ENCODE measurements at regions not wholly inside any gene's neighbourhood (a gene's known extent, or its start where the extent isn't known, plus 50 kb on each side); places are given as distances from the start of the nearest gene placed in this dataset.

GRCh38 chr18:60082790-60083189 is 183.0 kb downstream of the PMAIP1 start:
- DNase-seq (ENCODE audit: low read depth in 1 of 2, low spot score in 2 of 2) (no peak), FAIRE-seq (no peak)
- H3K27me3 ChIP-seq (replicated peaks in 1 of 4; ENCODE audit: control insufficient read depth in 3 of 4, extremely low read depth in 1 of 4, insufficient read depth in 3 of 4, low read length in 3 of 4): no peaks in the 10 kb centered on the region
- no peak overlapping the region for H2AK5ac ChIP-seq (ENCODE audit: low read depth, low read length)
- H3K27ac ChIP-seq (ENCODE audit: low read depth, low read length): no peak overlapping the region
- H2AFZ ChIP-seq (ENCODE audit: low read length): no peak overlapping the region
- 59% methylated on average over 1 of the region's 1 CpG; no CpG with 5 or more reads in 1 of the 2 experiments for WGBS, 2 experiments (ENCODE audit: extremely low coverage in 1 of 2, insufficient coverage in 1 of 2, insufficient read length in 1 of 2, insufficient replicate concordance in 2 of 2, low coverage in 1 of 2, low lambda C conversion rate in 2 of 2, missing lambda C conversion rate in 1 of 2)
- H3K79me2 ChIP-seq (ENCODE audit: control insufficient read depth in 1 of 2, insufficient read depth in 2 of 2, low read length in 2 of 2): no peaks in the 10 kb centered on the region
- ChIA-PET POLR2A (ENCODE audit: partially characterized antibody) (no interaction called here), CTCF (ENCODE audit: partially characterized antibody) (no interaction called here)
- no peak overlapping the region for H2BK12ac ChIP-seq (ENCODE audit: low read depth, low read length)
- no peak overlapping the region for H4K91ac ChIP-seq (replicated peaks; ENCODE audit: insufficient read length, low read length)
- no peak overlapping the region for H4K5ac ChIP-seq (ENCODE audit: insufficient read length, low read depth, low read length)
- H3K4me1 ChIP-seq (replicated peaks in 1 of 4; ENCODE audit: control insufficient read depth in 3 of 4, insufficient read depth in 4 of 4, low read length in 3 of 4): no peaks in the 10 kb centered on the region
- no peaks in the 10 kb centered on the region for H3K9me3 ChIP-seq (ENCODE audit: insufficient read depth in 2 of 2, low read depth in 1 of 2, low read length in 1 of 2)
- H3K23me2 ChIP-seq (ENCODE audit: low read depth, low read length): no peaks in the 10 kb centered on the region
- H3K14ac ChIP-seq (ENCODE audit: insufficient read length): no peak overlapping the region
- H3K79me1 ChIP-seq (ENCODE audit: low read depth, low read length): no peaks in the 10 kb centered on the region
- no peak overlapping the region for H2BK15ac ChIP-seq (ENCODE audit: low read length)
- H3K18ac ChIP-seq (ENCODE audit: extremely low read depth, low read length): no peak overlapping the region
- H3K56ac ChIP-seq (replicated peaks; ENCODE audit: insufficient read length, low read depth, low read length): no peak overlapping the region
- no peak overlapping the region for H3K4me3 ChIP-seq (ENCODE audit: extremely low read depth in 1 of 4, insufficient read depth in 2 of 4, low read depth in 3 of 4, low read length in 4 of 4)
- H4K8ac ChIP-seq (ENCODE audit: extremely low read depth, insufficient read depth, low read length): no peak overlapping the region
- H2BK5ac ChIP-seq (ENCODE audit: low read depth, low read length): no peak overlapping the region
- H2BK20ac ChIP-seq (ENCODE audit: low read length): no peak overlapping the region
- H3K4me2 ChIP-seq (ENCODE audit: insufficient read depth in 1 of 2, low read depth in 2 of 2, low read length in 2 of 2): no peak overlapping the region
- H4K20me1 ChIP-seq (replicated peaks in 1 of 2; ENCODE audit: control insufficient read depth in 1 of 2, insufficient read depth in 2 of 2, low read length in 2 of 2): no peaks in the 10 kb centered on the region
- H3K36me3 ChIP-seq (ENCODE audit: control insufficient read depth in 2 of 4, insufficient read depth in 4 of 4, low read length in 3 of 4): no peaks in the 10 kb centered on the region
- no peak overlapping the region for H3K4ac ChIP-seq (replicated peaks; ENCODE audit: insufficient read length, low read depth, low read length)
- H3K9ac ChIP-seq (replicated peaks in 1 of 4; ENCODE audit: extremely low read depth in 1 of 4, low read depth in 3 of 4, low read length in 3 of 4): no peak overlapping the region
- no peak overlapping the region for H3K23ac ChIP-seq (ENCODE audit: insufficient read length)
- TF ChIP-seq JUND (IDR thresholded peaks at IDR 0.05; ENCODE audit: low read length) (no peak), MAFK (IDR thresholded peaks at IDR 0.05; ENCODE audit: low read depth, low read length) (no peak), POLR2AphosphoS5 (IDR thresholded peaks at IDR 0.05; ENCODE audit: low read depth, low read length) (no peak), SP2 (IDR thresholded peaks at IDR 0.05; ENCODE audit: low read length) (no peak)
- no peak overlapping the region for H2BK120ac ChIP-seq (replicated peaks; ENCODE audit: low read depth, low read length)

Measured in H1 (cell line).